Large intestine (tissue), 3 donors: ENCODE measurements at regions not wholly inside any gene's neighbourhood (a gene's known extent, or its start where the extent isn't known, plus 50 kb on each side); places are given as distances from the start of the nearest gene placed in this dataset.
"Not testable (repeated sequence)": the region's sequence is repeated elsewhere in the genome, so short reads cannot be mapped to it uniquely, and the experiment has no call there.

Experiments
- DNase-seq, 2 donors: peaks; one replicate each; pipeline versions ENCODE4 v3.0.0 to v3.0.0-alpha.2; 2013
- H3K27ac ChIP-seq: one replicate; pipeline ENCODE4 v1.5.1; 2013; ENCODE audit warnings: low read length
- H3K27me3 ChIP-seq: 2 replicates; pipeline ENCODE4 v1.6.1; 2013; ENCODE audit warnings: low read length; ENCODE audit not compliant: control insufficient read depth, insufficient read depth
- H3K36me3 ChIP-seq: 2 replicates; pipeline ENCODE4 v1.6.1; 2013; ENCODE audit warnings: low read length; ENCODE audit not compliant: control insufficient read depth, insufficient read depth
- H3K4me1 ChIP-seq: one replicate; pipeline ENCODE4 v1.6.1; 2013; ENCODE audit warnings: low read length; ENCODE audit not compliant: control insufficient read depth, insufficient read depth
- H3K4me3 ChIP-seq: one replicate; pipeline ENCODE4 v1.5.1; 2013; ENCODE audit warnings: low read length
- H3K9me3 ChIP-seq: one replicate; pipeline ENCODE4 v1.6.1; 2013; ENCODE audit warnings: mild to moderate bottlenecking, low read depth, low read length, moderate library complexity; ENCODE audit not compliant: control insufficient read depth
- WGBS: methylation state at CpG from one replicate; pipeline ENCODE4 v1.1.5; 2013; ENCODE audit warnings: low lambda C conversion rate; ENCODE audit not compliant: insufficient coverage; 5-methylcytosine and 5-hydroxymethylcytosine counted together

GRCh38 chr10:120221873-120222485 is 235.0 kb upstream of the PLPP4 start:
- DNase-seq: peak in 1 of 2 donors; percentile 8
- no peaks in the 10 kb centered on the region for H3K9me3 ChIP-seq
- H3K4me3 ChIP-seq: no peak overlapping the region
- H3K36me3 ChIP-seq: no peaks in the 10 kb centered on the region
- H3K27me3 ChIP-seq: no peaks in the 10 kb centered on the region
- 83% methylated on average over 1 of the region's 4 CpGs for WGBS
- no peaks in the 10 kb centered on the region for H3K4me1 ChIP-seq
- H3K27ac ChIP-seq: no peak overlapping the region

DNA sequence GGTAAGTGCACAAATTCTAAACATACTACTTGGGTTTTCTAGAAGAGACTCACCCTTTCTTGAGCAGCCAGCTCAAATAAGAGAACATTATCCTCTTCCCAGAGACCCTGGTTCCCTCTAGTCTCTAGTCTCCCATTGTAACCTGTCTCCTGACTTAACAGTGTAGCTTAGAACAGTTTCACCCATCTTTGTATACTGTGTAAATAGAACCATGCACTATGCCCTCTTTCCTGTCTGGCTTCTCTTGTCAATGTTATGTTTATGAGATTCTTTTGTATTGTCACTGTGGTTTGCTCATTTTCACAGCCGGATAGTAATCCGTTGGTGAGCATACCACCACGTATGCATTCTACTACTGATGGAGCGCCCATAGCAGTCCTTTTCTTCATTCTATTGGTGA is 227.4 kb upstream of the PLPP4 start:
- no peak overlapping the region for H3K4me3 ChIP-seq
- WGBS: no CpG with 5 or more reads among the region's 4 CpGs

GRCh38 chr10:120239695-120240094 is 217.3 kb upstream of the PLPP4 start:
- H3K4me3 ChIP-seq, DNase-seq, H3K36me3 ChIP-seq, H3K9me3 ChIP-seq, H3K4me1 ChIP-seq, H3K27ac ChIP-seq, H3K27me3 ChIP-seq: not testable (repeated sequence)
- no CpG with 5 or more reads among the region's 12 CpGs for WGBS

More for the DNA sequence above, 227.4 kb upstream of the PLPP4 start:
- Histone ChIP-seq H3K27me3 (no peaks in the 10 kb centered on the region), H3K36me3 (no peaks in the 10 kb centered on the region), H3K4me1 (no peaks in the 10 kb centered on the region), H3K27ac (no peak overlapping the region), H3K9me3 (no peaks in the 10 kb centered on the region)
- DNase-seq: no peak

GRCh38 chr10:120251821-120252442 is 205.1 kb upstream of the PLPP4 start:
- DNase-seq: no peak
- Histone ChIP-seq H3K4me1 (no peaks in the 10 kb centered on the region), H3K27ac (no peak overlapping the region), H3K36me3 (no peaks in the 10 kb centered on the region), H3K27me3 (no peaks in the 10 kb centered on the region), H3K9me3 (no peaks in the 10 kb centered on the region), H3K4me3 (no peak overlapping the region)
- no CpG with 5 or more reads among the region's 13 CpGs for WGBS

DNA sequence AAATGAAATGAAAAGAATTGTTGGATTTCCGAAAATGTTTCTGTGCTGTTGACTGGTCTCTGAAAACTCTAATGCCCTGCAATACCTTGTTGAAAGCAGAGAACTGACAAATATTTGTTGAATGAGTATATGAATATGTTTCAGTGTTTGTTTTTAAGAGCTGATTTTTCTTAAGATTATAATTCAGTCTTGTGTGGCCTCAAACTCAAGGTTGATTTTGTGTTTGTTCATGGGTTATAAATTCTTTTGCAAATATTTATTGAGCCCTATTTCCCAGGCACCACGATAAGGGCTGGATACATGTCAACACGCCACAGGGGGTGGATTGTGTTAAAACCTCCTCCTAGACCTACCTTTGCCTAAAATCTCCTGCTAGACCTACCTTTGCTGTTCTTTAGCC is 203.9 kb upstream of the PLPP4 start:
- WGBS: 43% methylated on average over 1 of the region's 3 CpGs
- Histone ChIP-seq H3K27me3 (no peaks in the 10 kb centered on the region), H3K36me3 (no peaks in the 10 kb centered on the region), H3K4me1 (no peaks in the 10 kb centered on the region), H3K27ac (no peak overlapping the region), H3K4me3 (no peak overlapping the region), H3K9me3 (no peaks in the 10 kb centered on the region)
- DNase-seq: peak in 1 of 2 donors; percentile 2

DNA sequence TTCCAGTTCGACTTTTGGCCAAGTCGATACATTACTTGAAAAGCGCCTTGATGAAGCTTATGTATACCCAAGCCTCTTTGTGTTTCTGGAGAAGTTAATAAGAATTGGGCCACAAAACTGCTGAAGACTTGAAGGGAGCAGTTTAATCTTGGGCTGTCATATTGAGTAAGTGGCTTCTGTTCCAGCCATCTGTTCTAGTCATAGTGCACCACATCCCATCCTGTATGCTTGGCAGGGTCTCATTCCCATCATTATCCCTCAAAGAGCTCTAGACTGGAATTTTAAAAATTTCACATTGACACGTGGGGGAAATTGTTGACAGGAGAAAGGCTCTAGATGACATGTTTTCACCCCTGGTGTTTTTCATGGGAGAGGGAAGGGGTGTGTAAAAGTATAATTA is 196.6 kb upstream of the PLPP4 start:
- no CpG with 5 or more reads among the region's 4 CpGs for WGBS

GRCh38 chr10:120262857-120263547 is 194.0 kb upstream of the PLPP4 start:
- no peak overlapping the region for H3K4me3 ChIP-seq
- H3K27ac ChIP-seq: no peak overlapping the region
- H3K36me3 ChIP-seq: no peaks in the 10 kb centered on the region
- WGBS: no CpG with 5 or more reads among the region's 1 CpG
- H3K4me1 ChIP-seq: no peaks in the 10 kb centered on the region
- H3K9me3 ChIP-seq: no peaks in the 10 kb centered on the region
- no peaks in the 10 kb centered on the region for H3K27me3 ChIP-seq
- DNase-seq: no peak

More for the DNA sequence above, 196.6 kb upstream of the PLPP4 start:
- Histone ChIP-seq H3K36me3 (no peaks in the 10 kb centered on the region), H3K9me3 (no peaks in the 10 kb centered on the region), H3K27me3 (no peaks in the 10 kb centered on the region), H3K4me3 (no peak overlapping the region), H3K4me1 (no peaks in the 10 kb centered on the region), H3K27ac (no peak overlapping the region)
- no peak for DNase-seq

- Histone ChIP-seq H3K4me3 (no peak overlapping the region), H3K9me3 (no peaks in the 10 kb centered on the region), H3K27me3 (no peaks in the 10 kb centered on the region), H3K36me3 (no peaks in the 10 kb centered on the region), H3K27ac (no peak overlapping the region), H3K4me1 (no peaks in the 10 kb centered on the region)
- WGBS: 100% methylated on average over 1 of the region's 3 CpGs
- no peak for DNase-seq
Measured at GRCh38 chr10:120266022-120266421, 191.0 kb upstream of the PLPP4 start.

DNA sequence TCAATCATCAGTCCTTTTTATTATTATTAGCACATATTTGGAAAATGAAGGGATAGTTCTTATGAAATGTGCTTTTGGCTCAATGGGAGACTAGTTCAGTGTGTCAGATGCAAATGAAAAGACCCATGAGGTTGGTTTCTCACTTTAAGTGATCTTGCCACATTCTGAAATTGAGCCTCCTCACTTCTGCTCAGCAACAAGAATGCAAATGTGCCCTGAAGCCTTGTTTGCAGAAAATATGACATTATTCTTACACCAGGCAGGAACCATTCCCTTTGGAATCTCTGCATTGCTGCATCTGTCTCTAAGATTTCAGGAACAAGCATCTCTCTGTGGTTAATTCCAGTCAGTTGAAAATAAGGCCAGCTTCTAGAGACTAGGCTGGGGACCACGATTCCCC is 186.1 kb upstream of the PLPP4 start:
- whole genome bisulfite sequencing: no CpG with 5 or more reads among the region's 1 CpG
- no peak for DNase-seq
- H3K27ac ChIP-seq: no peak overlapping the region
- no peak overlapping the region for H3K4me3 ChIP-seq
- H3K36me3 ChIP-seq: no peaks in the 10 kb centered on the region
- no peaks in the 10 kb centered on the region for H3K4me1 ChIP-seq
- no peaks in the 10 kb centered on the region for H3K27me3 ChIP-seq
- H3K9me3 ChIP-seq: no peaks in the 10 kb centered on the region

DNA sequence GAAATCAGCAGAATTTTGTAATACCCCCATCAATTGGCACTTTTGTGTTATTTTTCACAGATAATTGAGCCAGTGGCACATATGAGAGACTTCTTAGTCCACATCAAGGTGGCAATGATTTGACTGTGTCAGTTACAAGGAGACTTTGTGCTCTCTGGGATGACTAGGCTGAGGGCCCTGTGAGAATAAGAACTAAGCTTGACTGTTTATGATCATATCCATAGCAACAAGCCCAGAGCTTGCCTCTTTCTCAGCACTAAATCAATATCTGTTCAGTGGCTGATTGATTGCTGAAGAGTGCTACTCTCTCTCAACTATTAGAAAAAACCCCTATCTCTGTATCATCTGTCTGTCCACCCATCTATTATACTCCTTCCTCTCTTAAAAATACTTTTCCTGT is 185.3 kb upstream of the PLPP4 start:
- Histone ChIP-seq H3K4me1 (no peaks in the 10 kb centered on the region), H3K36me3 (no peaks in the 10 kb centered on the region), H3K9me3 (no peaks in the 10 kb centered on the region), H3K27ac (no peak overlapping the region), H3K27me3 (no peaks in the 10 kb centered on the region), H3K4me3 (no peak overlapping the region)
- no peak for DNase-seq

DNA sequence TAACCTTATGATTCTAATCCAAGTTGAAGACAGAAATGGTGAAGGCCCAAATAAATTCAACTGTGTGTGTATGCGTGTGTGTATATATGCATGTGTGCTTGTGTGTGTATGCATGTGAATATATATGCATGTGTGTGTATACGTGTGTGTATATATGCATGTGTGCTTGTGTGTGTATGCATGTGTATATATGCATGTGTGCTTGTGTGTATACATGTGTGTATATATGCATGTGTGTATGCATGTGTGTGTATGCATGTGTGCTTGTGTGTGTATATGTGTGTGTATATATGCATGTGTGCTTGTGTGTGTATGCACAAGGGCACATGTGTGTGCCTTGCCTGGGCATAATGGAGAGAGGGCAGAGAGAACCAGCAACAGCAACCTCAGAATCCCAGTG is 184.7 kb upstream of the PLPP4 start:
- Histone ChIP-seq H3K9me3 (no peaks in the 10 kb centered on the region), H3K36me3 (no peaks in the 10 kb centered on the region), H3K4me3 (no peak overlapping the region), H3K27me3 (no peaks in the 10 kb centered on the region), H3K4me1 (no peaks in the 10 kb centered on the region), H3K27ac (no peak overlapping the region)
- WGBS: no CpG with 5 or more reads among the region's 2 CpGs
- no peak for DNase-seq
